ENCODE measurements at regions not wholly inside any gene's neighbourhood (a gene's known extent, or its start where the extent isn't known, plus 50 kb on each side); places are given as distances from the start of the nearest gene placed in this dataset.

GRCh38 chr12:115401761-115402160, 717.8 kb upstream of the TBX3 start:
- no peak for TF ChIP-seq CTCF (IDR thresholded peaks at IDR 0.05; ENCODE audit: low read depth, low read length)
- Histone ChIP-seq H3K27ac (no peak overlapping the region), H3K9me3 (ENCODE audit: severe bottlenecking) (no peaks in the 10 kb centered on the region), H3K4me3 (ENCODE audit: low read depth, low read length) (no peak overlapping the region), H3K27me3 (ENCODE audit: insufficient read depth, low read depth, severe bottlenecking) (peaks cover 6% of the 10 kb centered on the region), H3K36me3 (no peaks in the 10 kb centered on the region)
- no peak for DNase-seq

GRCh38 chr12:115400011-115400410, 716.0 kb upstream of the TBX3 start:
- Histone ChIP-seq H3K36me3 (no peaks in the 10 kb centered on the region), H3K27ac (no peak overlapping the region), H3K4me3 (ENCODE audit: low read depth, low read length) (no peak overlapping the region), H3K27me3 (ENCODE audit: insufficient read depth, low read depth, severe bottlenecking) (peaks cover 5% of the 10 kb centered on the region), H3K9me3 (ENCODE audit: severe bottlenecking) (no peaks in the 10 kb centered on the region)
- no peak for DNase-seq
- TF ChIP-seq CTCF (IDR thresholded peaks at IDR 0.05; ENCODE audit: low read depth, low read length), result no peak

GRCh38 chr12:115398311-115398781, 714.4 kb upstream of the TBX3 start:
- H3K4me3 ChIP-seq (ENCODE audit: low read depth, low read length), result no peak overlapping the region
- H3K27ac ChIP-seq, result no peak overlapping the region
- peak; percentile 28; the same call in 1 of the 2 replicates for TF ChIP-seq CTCF (IDR thresholded peaks at IDR 0.05; ENCODE audit: low read depth, low read length)
- peak; percentile 44 for DNase-seq
- H3K36me3 ChIP-seq, result no peaks in the 10 kb centered on the region
- no peaks in the 10 kb centered on the region for H3K9me3 ChIP-seq (ENCODE audit: severe bottlenecking)
- no peaks in the 10 kb centered on the region for H3K27me3 ChIP-seq (ENCODE audit: insufficient read depth, low read depth, severe bottlenecking)

GRCh38 chr12:115396567-115396966, 712.6 kb upstream of the TBX3 start:
- H3K36me3 ChIP-seq, result no peaks in the 10 kb centered on the region
- TF ChIP-seq CTCF (IDR thresholded peaks at IDR 0.05; ENCODE audit: low read depth, low read length), result no peak
- no peaks in the 10 kb centered on the region for H3K27me3 ChIP-seq (ENCODE audit: insufficient read depth, low read depth, severe bottlenecking)
- H3K4me3 ChIP-seq (ENCODE audit: low read depth, low read length), result no peak overlapping the region
- no peaks in the 10 kb centered on the region for H3K9me3 ChIP-seq (ENCODE audit: severe bottlenecking)
- DNase-seq, result no peak
- no peak overlapping the region for H3K27ac ChIP-seq

GRCh38 chr12:115394496-115395220, 710.7 kb upstream of the TBX3 start:
- H3K4me3 ChIP-seq (ENCODE audit: low read depth, low read length), result no peak overlapping the region
- DNase-seq, result no peak
- no peak for TF ChIP-seq CTCF (IDR thresholded peaks at IDR 0.05; ENCODE audit: low read depth, low read length)
- no peak overlapping the region for H3K27ac ChIP-seq
- no peaks in the 10 kb centered on the region for H3K36me3 ChIP-seq
- no peaks in the 10 kb centered on the region for H3K27me3 ChIP-seq (ENCODE audit: insufficient read depth, low read depth, severe bottlenecking)
- no peaks in the 10 kb centered on the region for H3K9me3 ChIP-seq (ENCODE audit: severe bottlenecking)

- no peaks in the 10 kb centered on the region for H3K9me3 ChIP-seq (ENCODE audit: severe bottlenecking)
- no peaks in the 10 kb centered on the region for H3K36me3 ChIP-seq
- no peak overlapping the region for H3K27ac ChIP-seq
- no peak overlapping the region for H3K4me3 ChIP-seq (ENCODE audit: low read depth, low read length)
- H3K27me3 ChIP-seq (ENCODE audit: insufficient read depth, low read depth, severe bottlenecking), result peaks cover 8% of the 10 kb centered on the region
- no peak for DNase-seq
- TF ChIP-seq CTCF (IDR thresholded peaks at IDR 0.05; ENCODE audit: low read depth, low read length), result no peak
These were observed 704.2 kb upstream of the TBX3 start for GRCh38 chr12:115388139-115388538.

Measured in WERI-Rb-1 (cell line).